ENCODE measurements at regions not wholly inside any gene's neighbourhood (a gene's known extent, or its start where the extent isn't known, plus 50 kb on each side); places are given as distances from the start of the nearest gene placed in this dataset.
"Not testable (repeated sequence)": the region's sequence is repeated elsewhere in the genome, so short reads cannot be mapped to it uniquely, and the experiment has no call there.

DNA sequence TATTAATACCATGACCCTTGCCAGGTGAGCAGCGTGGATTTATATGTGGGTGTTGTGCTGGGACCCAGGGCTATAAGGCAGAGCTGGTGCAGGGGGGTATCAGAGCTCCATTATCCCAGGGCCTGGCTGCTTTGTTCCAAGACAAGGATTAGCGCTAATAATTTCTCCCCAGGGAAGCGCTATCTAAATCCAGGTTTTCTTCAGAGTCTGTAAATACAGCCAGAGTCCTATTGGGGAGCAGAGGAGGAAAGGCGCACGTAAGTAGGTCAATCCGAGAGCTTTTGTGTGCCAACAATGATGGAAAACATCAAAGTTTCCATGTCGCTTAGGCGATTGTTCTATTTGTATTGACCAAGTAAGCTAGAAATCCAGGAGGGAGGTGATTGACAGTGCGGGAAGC is 1009.7 kb downstream of the VRK1 start:
- no peaks in the 10 kb centered on the region for H3K9me3 ChIP-seq

DNA sequence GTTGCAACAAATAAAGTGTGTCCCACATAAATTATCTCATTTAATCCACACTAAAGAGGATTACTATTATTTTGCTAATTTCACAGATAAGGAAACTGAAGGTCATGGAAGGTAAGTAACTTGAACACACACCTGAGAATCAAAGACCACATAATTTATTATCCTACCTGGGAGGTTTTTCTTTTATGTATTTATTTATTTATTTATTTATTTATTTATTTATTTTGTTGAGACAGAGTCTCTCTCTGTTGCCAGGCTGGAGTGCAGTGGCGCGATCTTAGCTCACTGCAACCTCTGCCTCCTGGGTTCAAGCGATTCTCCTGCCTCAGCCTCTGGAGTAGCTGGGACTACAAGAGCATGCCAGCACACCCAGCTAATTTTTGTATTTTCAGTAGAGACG is 1011.4 kb downstream of the VRK1 start:
- intact Hi-C loops (cut with DNase I); H3K27me3 ChIP-seq; H3K27ac ChIP-seq (replicated peaks in 1 of 4); H3K4me1 ChIP-seq; H3K9me3 ChIP-seq; H3K4me3 ChIP-seq; H3K36me3 ChIP-seq: not testable (repeated sequence)
- peak; percentile 53 for DNase-seq (ENCODE audit: extremely low spot score)
- WGBS = 98% methylated on average over 4 of the region's 4 CpGs

More for the DNA sequence above, 1009.7 kb downstream of the VRK1 start:
- 87% methylated on average over 9 of the region's 9 CpGs for WGBS
- intact Hi-C loops (cut with DNase I) = no loop called here
- no peak for TF ChIP-seq EP300 (IDR thresholded peaks at IDR 0.05)
- TF ChIP-seq POLR2AphosphoS5 (IDR thresholded peaks at IDR 0.05) = no peak
- H3K27ac ChIP-seq (replicated peaks in 1 of 4) = no peak overlapping the region
- peak; percentile 87 for DNase-seq (ENCODE audit: extremely low spot score)
- H3K4me1 ChIP-seq = no peaks in the 10 kb centered on the region
- H3K4me3 ChIP-seq = no peak overlapping the region
- H3K36me3 ChIP-seq = no peaks in the 10 kb centered on the region
- H3K27me3 ChIP-seq = no peaks in the 10 kb centered on the region

DNA sequence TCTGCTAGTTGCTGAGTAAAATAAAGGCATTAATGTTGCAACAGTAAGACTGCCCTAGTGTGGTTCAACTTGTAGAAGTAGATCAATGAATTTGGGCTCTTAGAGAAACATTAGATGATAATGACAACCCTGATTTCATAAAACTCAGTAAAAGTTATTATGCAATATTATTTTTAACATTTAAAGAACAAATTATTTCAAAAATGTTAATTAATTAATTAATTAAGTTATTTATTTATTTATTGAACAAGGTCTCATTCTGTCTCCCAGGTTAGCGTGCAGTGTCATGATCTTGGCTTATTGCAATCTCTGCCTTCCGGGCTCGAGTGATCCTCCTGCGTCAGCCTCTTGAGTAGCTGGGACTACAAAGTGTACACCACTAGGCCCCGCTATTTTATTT is 1016.4 kb downstream of the VRK1 start:
- H3K4me1 ChIP-seq = no peaks in the 10 kb centered on the region
- TF ChIP-seq POLR2A (IDR thresholded peaks at IDR 0.05; ENCODE audit: low read depth) (no peak), POLR2AphosphoS5 (IDR thresholded peaks at IDR 0.05) (no peak), EP300 (IDR thresholded peaks at IDR 0.05) (no peak)
- TF ChIP-seq, protein P1, sequence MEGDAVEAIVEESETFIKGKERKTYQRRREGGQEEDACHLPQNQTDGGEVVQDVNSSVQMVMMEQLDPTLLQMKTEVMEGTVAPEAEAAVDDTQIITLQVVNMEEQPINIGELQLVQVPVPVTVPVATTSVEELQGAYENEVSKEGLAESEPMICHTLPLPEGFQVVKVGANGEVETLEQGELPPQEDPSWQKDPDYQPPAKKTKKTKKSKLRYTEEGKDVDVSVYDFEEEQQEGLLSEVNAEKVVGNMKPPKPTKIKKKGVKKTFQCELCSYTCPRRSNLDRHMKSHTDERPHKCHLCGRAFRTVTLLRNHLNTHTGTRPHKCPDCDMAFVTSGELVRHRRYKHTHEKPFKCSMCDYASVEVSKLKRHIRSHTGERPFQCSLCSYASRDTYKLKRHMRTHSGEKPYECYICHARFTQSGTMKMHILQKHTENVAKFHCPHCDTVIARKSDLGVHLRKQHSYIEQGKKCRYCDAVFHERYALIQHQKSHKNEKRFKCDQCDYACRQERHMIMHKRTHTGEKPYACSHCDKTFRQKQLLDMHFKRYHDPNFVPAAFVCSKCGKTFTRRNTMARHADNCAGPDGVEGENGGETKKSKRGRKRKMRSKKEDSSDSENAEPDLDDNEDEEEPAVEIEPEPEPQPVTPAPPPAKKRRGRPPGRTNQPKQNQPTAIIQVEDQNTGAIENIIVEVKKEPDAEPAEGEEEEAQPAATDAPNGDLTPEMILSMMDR (IDR thresholded peaks at IDR 0.05) = no peak
- DNase-seq (ENCODE audit: extremely low spot score) = no peak
- H3K27me3 ChIP-seq = no peaks in the 10 kb centered on the region
- no peak overlapping the region for H3K27ac ChIP-seq (replicated peaks in 1 of 4)
- H3K36me3 ChIP-seq = no peaks in the 10 kb centered on the region
- WGBS = 92% methylated on average over 5 of the region's 5 CpGs
- H3K4me3 ChIP-seq = no peak overlapping the region
- intact Hi-C loops (cut with DNase I) = no loop called here
- peaks cover 0 to 4% (median 0%) of the 10 kb centered on the region in 4 donors for H3K9me3 ChIP-seq

DNA sequence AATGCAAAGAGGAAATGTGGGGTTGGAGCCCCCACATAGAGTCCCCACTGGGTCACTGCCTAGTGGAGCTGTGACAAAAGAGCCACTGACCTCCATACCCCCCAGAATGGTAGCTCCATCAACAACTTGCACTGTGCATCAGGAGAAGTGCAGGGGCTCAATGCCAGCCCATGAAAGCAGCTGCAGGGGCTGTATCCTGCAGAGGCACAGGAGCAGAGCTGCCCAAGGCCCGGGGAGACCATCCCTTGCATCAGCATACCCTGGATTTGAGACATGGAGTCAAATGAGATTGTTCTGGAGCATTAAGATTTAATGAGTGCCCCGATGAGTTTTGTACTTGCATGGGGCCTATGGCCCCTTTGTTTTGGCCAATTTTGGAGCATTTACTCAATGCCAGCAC is 1023.6 kb downstream of the VRK1 start:
- no peaks in the 10 kb centered on the region for H3K36me3 ChIP-seq
- peaks cover 0 to 4% (median 0%) of the 10 kb centered on the region in 4 donors for H3K9me3 ChIP-seq
- no peaks in the 10 kb centered on the region for H3K4me1 ChIP-seq
- intact Hi-C loops (cut with DNase I) = no loop called here
- WGBS = 66% methylated on average over 2 of the region's 2 CpGs
- TF ChIP-seq, protein P1 (IDR thresholded peaks at IDR 0.05) = no peak
- no peak for TF ChIP-seq POLR2A (IDR thresholded peaks at IDR 0.05; ENCODE audit: low read depth)
- TF ChIP-seq POLR2AphosphoS5 (IDR thresholded peaks at IDR 0.05) = no peak
- TF ChIP-seq EP300 (IDR thresholded peaks at IDR 0.05) = no peak
- H3K4me3 ChIP-seq = no peak overlapping the region
- DNase-seq (ENCODE audit: extremely low spot score) = peak; percentile 90
- H3K27ac ChIP-seq (replicated peaks in 1 of 4) = no peak overlapping the region
- H3K27me3 ChIP-seq = peaks cover 0 to 11% (median 0%) of the 10 kb centered on the region in 4 donors

DNA sequence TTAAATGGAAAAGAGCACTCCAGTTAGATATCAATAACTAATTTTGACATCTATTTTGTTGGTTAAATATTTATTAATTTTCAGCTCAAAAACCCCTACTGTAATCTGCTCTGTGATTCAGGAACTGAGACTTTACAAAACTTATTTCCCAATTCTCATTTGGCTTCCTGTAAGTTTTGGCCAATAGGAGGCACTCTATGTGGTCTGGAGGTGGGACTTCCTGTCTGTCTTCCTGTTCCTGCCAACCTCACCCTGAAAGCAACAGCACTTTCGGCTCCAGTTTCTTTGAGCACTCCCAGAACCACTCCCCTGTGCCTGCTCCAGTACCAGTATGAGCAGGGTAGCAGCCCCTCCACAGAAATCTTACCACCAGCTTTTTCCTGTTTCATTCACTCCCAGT is 1027.0 kb downstream of the VRK1 start:
- DNase-seq (ENCODE audit: extremely low spot score) = no peak
- intact Hi-C loops (cut with DNase I) = no loop called here
- WGBS = 0% methylated on average over 1 of the region's 1 CpG
- Histone ChIP-seq H3K9me3 (no peaks in the 10 kb centered on the region), H3K4me3 (no peak overlapping the region), H3K36me3 (no peaks in the 10 kb centered on the region), H3K4me1 (no peaks in the 10 kb centered on the region), H3K27me3 (peaks cover 0 to 11% (median 0%) of the 10 kb centered on the region in 4 donors), H3K27ac (replicated peaks in 1 of 4) (no peak overlapping the region)
- no peak for TF ChIP-seq POLR2A (IDR thresholded peaks at IDR 0.05; ENCODE audit: low read depth)
- TF ChIP-seq EP300 (IDR thresholded peaks at IDR 0.05) = no peak
- TF ChIP-seq, protein P1 (IDR thresholded peaks at IDR 0.05) = no peak
- no peak for TF ChIP-seq POLR2AphosphoS5 (IDR thresholded peaks at IDR 0.05)

DNA sequence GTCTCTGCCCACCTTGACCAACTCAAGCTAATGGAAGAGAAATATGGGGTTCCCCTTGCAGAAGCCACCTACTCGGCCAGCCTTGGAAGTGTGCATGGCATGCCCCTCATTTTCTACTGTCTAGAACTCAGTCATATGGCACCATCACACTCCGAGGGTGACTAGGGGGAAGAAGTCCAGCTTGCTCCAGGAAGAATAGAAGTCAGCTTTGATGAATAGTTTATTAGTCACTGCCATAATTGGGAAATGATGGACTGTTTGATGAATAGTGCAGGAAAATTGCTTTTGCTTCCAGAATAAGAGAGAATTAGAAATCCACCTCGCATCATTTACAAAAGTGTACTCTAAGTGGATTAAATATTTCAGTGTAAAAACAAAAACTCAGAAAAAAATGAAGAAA is 1030.6 kb downstream of the VRK1 start:
- H3K4me3 ChIP-seq = no peak overlapping the region
- no peak for TF ChIP-seq POLR2A (IDR thresholded peaks at IDR 0.05; ENCODE audit: low read depth)
- TF ChIP-seq, protein P1 (IDR thresholded peaks at IDR 0.05) = no peak
- TF ChIP-seq POLR2AphosphoS5 (IDR thresholded peaks at IDR 0.05) = no peak
- TF ChIP-seq EP300 (IDR thresholded peaks at IDR 0.05) = no peak
- intact Hi-C loops (cut with DNase I) = no loop called here

More for the DNA sequence above, 1030.6 kb downstream of the VRK1 start:
- Histone ChIP-seq H3K36me3 (no peaks in the 10 kb centered on the region), H3K27me3 (peaks cover 0 to 9% (median 0%) of the 10 kb centered on the region in 4 donors), H3K9me3 (no peaks in the 10 kb centered on the region), H3K27ac (replicated peaks in 1 of 4) (no peak overlapping the region), H3K4me1 (no peaks in the 10 kb centered on the region)
- DNase-seq (ENCODE audit: extremely low spot score) = no peak
- WGBS = 74% methylated on average over 3 of the region's 3 CpGs
